ENCODE measurements at regions not wholly inside any gene's neighbourhood (a gene's known extent, or its start where the extent isn't known, plus 50 kb on each side); places are given as distances from the start of the nearest gene placed in this dataset.

DNA sequence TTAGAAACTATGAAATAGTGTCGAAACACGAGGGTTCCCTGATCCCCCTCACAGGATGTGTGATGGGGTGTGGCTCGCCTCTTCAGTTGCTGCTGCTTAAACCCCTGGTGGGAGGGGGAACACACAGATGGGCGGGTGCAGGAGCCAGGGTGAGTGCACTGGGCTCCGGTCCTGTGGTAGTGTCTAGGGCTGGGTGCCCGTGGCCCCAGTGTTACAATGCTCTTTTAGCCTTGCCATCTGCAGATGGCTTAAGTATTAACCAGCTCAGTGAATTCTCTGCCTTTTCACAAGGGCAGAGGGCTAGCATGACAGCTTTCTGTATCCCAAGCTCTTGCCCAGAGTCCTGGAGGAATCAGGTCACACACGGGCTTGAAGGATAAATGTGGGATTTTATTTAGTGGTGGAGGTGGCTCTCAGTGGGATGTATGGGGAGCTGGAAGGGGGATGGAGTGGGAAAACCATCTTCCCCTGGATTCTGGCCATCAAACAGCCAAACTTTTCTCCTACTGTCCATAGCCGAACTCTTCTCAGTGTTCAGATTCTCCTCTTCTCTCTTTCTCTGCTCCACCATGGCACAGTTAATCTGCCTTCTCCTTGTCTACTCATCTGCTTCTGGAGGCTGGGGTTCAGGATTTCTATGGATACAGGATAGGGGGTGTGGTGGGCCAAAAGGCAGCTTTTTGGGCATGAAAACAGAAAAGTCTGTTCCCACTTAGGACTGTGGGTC lies 659.0 kb downstream of the EPM2A start:
- TF ChIP-seq, protein P1, sequence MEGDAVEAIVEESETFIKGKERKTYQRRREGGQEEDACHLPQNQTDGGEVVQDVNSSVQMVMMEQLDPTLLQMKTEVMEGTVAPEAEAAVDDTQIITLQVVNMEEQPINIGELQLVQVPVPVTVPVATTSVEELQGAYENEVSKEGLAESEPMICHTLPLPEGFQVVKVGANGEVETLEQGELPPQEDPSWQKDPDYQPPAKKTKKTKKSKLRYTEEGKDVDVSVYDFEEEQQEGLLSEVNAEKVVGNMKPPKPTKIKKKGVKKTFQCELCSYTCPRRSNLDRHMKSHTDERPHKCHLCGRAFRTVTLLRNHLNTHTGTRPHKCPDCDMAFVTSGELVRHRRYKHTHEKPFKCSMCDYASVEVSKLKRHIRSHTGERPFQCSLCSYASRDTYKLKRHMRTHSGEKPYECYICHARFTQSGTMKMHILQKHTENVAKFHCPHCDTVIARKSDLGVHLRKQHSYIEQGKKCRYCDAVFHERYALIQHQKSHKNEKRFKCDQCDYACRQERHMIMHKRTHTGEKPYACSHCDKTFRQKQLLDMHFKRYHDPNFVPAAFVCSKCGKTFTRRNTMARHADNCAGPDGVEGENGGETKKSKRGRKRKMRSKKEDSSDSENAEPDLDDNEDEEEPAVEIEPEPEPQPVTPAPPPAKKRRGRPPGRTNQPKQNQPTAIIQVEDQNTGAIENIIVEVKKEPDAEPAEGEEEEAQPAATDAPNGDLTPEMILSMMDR (IDR thresholded peaks at IDR 0.05) = no peak
- TF ChIP-seq EP300 (IDR thresholded peaks at IDR 0.05) = no peak
